ENCODE measurements at regions not wholly inside any gene's neighbourhood (a gene's known extent, or its start where the extent isn't known, plus 50 kb on each side); places are given as distances from the start of the nearest gene placed in this dataset.

- DNase-seq (ENCODE audit: low read depth) = no peak
- no peak for TF ChIP-seq CTCF (IDR thresholded peaks at IDR 0.05; ENCODE audit: low read length, missing control alignments)
- no peak overlapping the region for H3K4me3 ChIP-seq (replicated peaks; ENCODE audit: low read depth, low read length)
These were observed 710.1 kb upstream of the KCND2 start for GRCh38 chr7:119562839-119563238.

- TF ChIP-seq CTCF (IDR thresholded peaks at IDR 0.05; ENCODE audit: low read length, missing control alignments) = no peak
- no peak for DNase-seq (ENCODE audit: low read depth)
- no peak overlapping the region for H3K4me3 ChIP-seq (replicated peaks; ENCODE audit: low read depth, low read length)
These were observed 701.3 kb upstream of the KCND2 start for GRCh38 chr7:119571666-119572065.

- no peak overlapping the region for H3K4me3 ChIP-seq (replicated peaks; ENCODE audit: low read depth, low read length)
- no peak for DNase-seq (ENCODE audit: low read depth)
- no peak for TF ChIP-seq CTCF (IDR thresholded peaks at IDR 0.05; ENCODE audit: low read length, missing control alignments)
These were observed 700.8 kb upstream of the KCND2 start for GRCh38 chr7:119572132-119572531.

- TF ChIP-seq CTCF (IDR thresholded peaks at IDR 0.05; ENCODE audit: low read length, missing control alignments) = no peak
- DNase-seq (ENCODE audit: low read depth) = no peak
These were observed 700.4 kb upstream of the KCND2 start for GRCh38 chr7:119572541-119572940.

GRCh38 chr7:119578116-119578515 is 694.9 kb upstream of the KCND2 start:
- no peak overlapping the region for H3K4me3 ChIP-seq (replicated peaks; ENCODE audit: low read depth, low read length)
- DNase-seq (ENCODE audit: low read depth) = no peak
- TF ChIP-seq CTCF (IDR thresholded peaks at IDR 0.05; ENCODE audit: low read length, missing control alignments) = no peak

More at GRCh38 chr7:119572541-119572940, 700.4 kb upstream of the KCND2 start:
- no peak overlapping the region for H3K4me3 ChIP-seq (replicated peaks; ENCODE audit: low read depth, low read length)

- DNase-seq (ENCODE audit: low read depth) = no peak
These were observed 678.0 kb upstream of the KCND2 start for GRCh38 chr7:119594956-119595355.

More at GRCh38 chr7:119594956-119595355, 678.0 kb upstream of the KCND2 start:
- TF ChIP-seq CTCF (IDR thresholded peaks at IDR 0.05; ENCODE audit: low read length, missing control alignments) = no peak
- no peak overlapping the region for H3K4me3 ChIP-seq (replicated peaks; ENCODE audit: low read depth, low read length)
